ENCODE measurements at regions not wholly inside any gene's neighbourhood (a gene's known extent, or its start where the extent isn't known, plus 50 kb on each side); places are given as distances from the start of the nearest gene placed in this dataset.

GRCh38 chr10:130824230-130825014 lies 487.1 kb downstream of the TCERG1L start:
- no peak for TF ChIP-seq CTCF (optimal IDR thresholded peaks at IDR 0.05 in 1 of 3, IDR thresholded peaks at IDR 0.05 in 1 of 3, conservative IDR thresholded peaks at IDR 0.05 in 1 of 3; ENCODE audit: extremely low read depth in 1 of 3, insufficient read depth in 2 of 3, low read length in 3 of 3)
- TF ChIP-seq EZH2 (IDR thresholded peaks at IDR 0.05; ENCODE audit: low read length): no peak
